SK-N-SH treated with all-trans-retinoic acid at 6 μM for 48 hours (cell line): ENCODE measurements at regions not wholly inside any gene's neighbourhood (a gene's known extent, or its start where the extent isn't known, plus 50 kb on each side); places are given as distances from the start of the nearest gene placed in this dataset.

Experiments
- ATAC-seq: fragments of 200-7000 bp; cut with Tn5 transposase; 3 replicates; pipeline ENCODE4 v1.9.1; 2020; ENCODE audit warnings: mild to moderate bottlenecking, moderate library complexity
- ARNTL ChIP-seq: fragments of 450-650 bp; formaldehyde crosslinking; IDR thresholded peaks from 2 replicates; pipeline ENCODE4 v1.5.0; 2020; ENCODE audit warnings: low read depth, mild to moderate bottlenecking, moderate library complexity, borderline replicate concordance
- BACH2 ChIP-seq: fragments of 250-450 bp; sonication (Bioruptor Pico); IDR thresholded peaks from 2 replicates; pipeline ENCODE4 v1.9.0; 2021; ENCODE audit warnings: mild to moderate bottlenecking, borderline replicate concordance
- CREB5 ChIP-seq: fragments of 250-450 bp; sonication (Bioruptor Pico); IDR thresholded peaks from 2 replicates; pipeline ENCODE4 v1.5.1; 2020; ENCODE audit warnings: low read depth, mild to moderate bottlenecking, moderate library complexity
- CSDC2 ChIP-seq: fragments of 250-450 bp; sonication (Bioruptor Pico); IDR thresholded peaks from 2 replicates; pipeline ENCODE4 v1.5.0; 2020; ENCODE audit warnings: mild to moderate bottlenecking, moderate library complexity
- CSRNP3 ChIP-seq: fragments of 250-450 bp; sonication (Bioruptor Pico); IDR thresholded peaks from 2 replicates; pipeline ENCODE4 v1.5.1; 2021; ENCODE audit warnings: mild to moderate bottlenecking, moderate library complexity
- ESRRG ChIP-seq: fragments of 250-450 bp; sonication (Bioruptor Pico); IDR thresholded peaks from 2 replicates; pipeline ENCODE4 v1.6.1; 2021; ENCODE audit warnings: mild to moderate bottlenecking
- GLIS3 ChIP-seq: fragments of 250-450 bp; sonication (Bioruptor Pico); IDR thresholded peaks from 2 replicates; pipeline ENCODE4 v1.5.0; 2020; ENCODE audit warnings: mild to moderate bottlenecking, moderate library complexity
- ISL1 ChIP-seq: fragments of 250-450 bp; sonication (Bioruptor Pico); IDR thresholded peaks from 2 replicates; pipeline ENCODE4 v2.1.2; 2022; ENCODE audit warnings: mild to moderate bottlenecking, moderate library complexity
- OSR1 ChIP-seq: fragments of 250-450 bp; sonication (Bioruptor Pico); IDR thresholded peaks from 2 replicates; pipeline ENCODE4 v1.8.0; 2022; ENCODE audit warnings: moderate library complexity, mild to moderate bottlenecking, inconsistent platforms
- PPARA ChIP-seq: fragments of 250-450 bp; sonication (Bioruptor Pico); IDR thresholded peaks from 2 replicates; pipeline ENCODE4 v1.5.0; 2020; ENCODE audit warnings: mild to moderate bottlenecking, borderline replicate concordance
- RARB ChIP-seq: fragments of 250-450 bp; sonication (Bioruptor Pico); IDR thresholded peaks from 2 replicates; pipeline ENCODE4 v1.8.0; 2021; ENCODE audit warnings: mild to moderate bottlenecking, moderate library complexity
- SNAI2 ChIP-seq: fragments of 250-450 bp; sonication (Bioruptor Pico); IDR thresholded peaks from 2 replicates; pipeline ENCODE4 v1.5.0; 2020; ENCODE audit warnings: mild to moderate bottlenecking, moderate library complexity
- TCF4 ChIP-seq: fragments of 250-450 bp; sonication (Bioruptor Pico); IDR thresholded peaks from 2 replicates; pipeline ENCODE4 v1.8.0; 2021; ENCODE audit warnings: mild to moderate bottlenecking, moderate library complexity, borderline replicate concordance
- TOX ChIP-seq: fragments of 250-450 bp; sonication (Bioruptor Pico); IDR thresholded peaks from 2 replicates; pipeline ENCODE4 v1.8.0; 2021; ENCODE audit warnings: mild to moderate bottlenecking, moderate library complexity, borderline replicate concordance
- ZC3H10 ChIP-seq: fragments of 250-450 bp; sonication (Bioruptor Pico); IDR thresholded peaks from 2 replicates; pipeline ENCODE4 v1.5.1; 2021; ENCODE audit warnings: mild to moderate bottlenecking, moderate library complexity
- ZFP3 ChIP-seq: fragments of 250-450 bp; sonication (Bioruptor Pico); IDR thresholded peaks from 2 replicates; pipeline ENCODE4 v1.5.0; 2020; ENCODE audit warnings: mild to moderate bottlenecking, moderate library complexity
- ZFP30 ChIP-seq: fragments of 450-650 bp; formaldehyde crosslinking; IDR thresholded peaks from 2 replicates; pipeline ENCODE4 v1.5.0; 2022; ENCODE audit warnings: mild to moderate bottlenecking, moderate library complexity
- ZNF565 ChIP-seq: fragments of 450-650 bp; formaldehyde crosslinking; conservative IDR thresholded peaks from 2 replicates; pipeline ENCODE4 v1.5.0; 2020; ENCODE audit warnings: low read depth, mild to moderate bottlenecking, moderate library complexity
- ZNF70 ChIP-seq: fragments of 450-650 bp; formaldehyde crosslinking; IDR thresholded peaks from 2 replicates; pipeline ENCODE4 v1.5.0; 2020; ENCODE audit warnings: mild to moderate bottlenecking, moderate library complexity
- ZNF8 ChIP-seq: fragments of 450-650 bp; formaldehyde crosslinking; IDR thresholded peaks from 2 replicates; pipeline ENCODE4 v1.5.0; 2020; ENCODE audit warnings: mild to moderate bottlenecking, moderate library complexity
- TF ChIP-seq, protein P1 (sequence below): fragments of 250-450 bp; sonication (Bioruptor Pico); IDR thresholded peaks from 2 replicates; pipeline ENCODE4 v1.8.0; 2021; ENCODE audit warnings: low read depth, mild to moderate bottlenecking, moderate library complexity, borderline replicate concordance
- TF ChIP-seq, protein P2 (sequence below): fragments of 250-450 bp; sonication (Bioruptor Pico); IDR thresholded peaks from 2 replicates; pipeline ENCODE4 v1.8.0; 2020; ENCODE audit warnings: mild to moderate bottlenecking, moderate library complexity, borderline replicate concordance
- TF ChIP-seq, protein P3 (sequence below): fragments of 250-450 bp; sonication (Bioruptor Pico); IDR thresholded peaks from 2 replicates; pipeline ENCODE4 v1.5.0; 2020; ENCODE audit warnings: mild to moderate bottlenecking, moderate library complexity

DNA sequence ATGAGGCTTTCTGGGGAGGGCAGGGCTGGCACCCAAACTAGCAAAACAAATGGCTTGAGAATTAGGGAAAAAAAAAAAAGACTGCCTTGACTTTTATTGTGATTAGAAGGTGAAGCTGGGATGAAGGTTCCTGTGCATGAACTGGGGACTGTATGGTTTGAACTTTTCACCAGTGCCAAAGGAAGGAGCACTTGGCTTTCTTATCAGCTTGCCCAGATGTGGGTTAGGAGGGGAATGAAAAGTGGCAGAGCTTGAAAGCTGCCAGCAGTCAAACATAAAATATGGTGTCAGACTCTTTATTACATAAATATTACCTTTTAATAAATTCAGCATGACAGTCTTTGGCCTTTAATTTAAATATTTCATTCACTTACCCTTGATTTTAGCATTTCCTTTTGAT is 182.5 kb downstream of the PSAT1 start:
- no peak for ATAC-seq
- no peak for TF ChIP-seq ARNTL (CRISPR knock-in tag)
- TF ChIP-seq ESRRG (CRISPR knock-in tag), result no peak
- TF ChIP-seq RARB, result no peak
- TF ChIP-seq ZFP3 (CRISPR knock-in tag), result no peak
- no peak for TF ChIP-seq ZNF8 (CRISPR knock-in tag)

DNA sequence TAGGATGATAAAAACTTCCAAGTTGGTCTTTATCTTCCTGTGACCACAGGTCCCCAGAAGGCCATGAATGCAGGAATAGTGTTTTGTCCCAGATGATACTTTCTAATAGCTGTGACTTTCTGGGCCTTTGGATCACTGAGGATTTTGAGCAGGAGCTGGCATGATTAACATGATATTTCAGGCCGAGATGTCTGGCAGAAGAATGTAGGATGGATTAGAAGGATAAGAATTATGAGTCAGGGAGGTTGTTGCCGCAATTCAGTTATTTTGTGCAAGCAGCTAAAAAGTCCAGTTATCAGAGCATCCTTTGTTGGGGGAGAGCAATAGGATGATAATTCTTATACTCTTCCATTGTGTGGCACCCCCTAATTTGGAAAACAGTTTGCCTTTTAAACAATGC is 189.7 kb downstream of the PSAT1 start:
- TF ChIP-seq ARNTL (CRISPR knock-in tag), result no peak
- TF ChIP-seq ZNF565 (CRISPR knock-in tag), result no peak
- no peak for TF ChIP-seq RARB
- no peak for TF ChIP-seq ZNF8 (CRISPR knock-in tag)
- TF ChIP-seq CSDC2 (CRISPR knock-in tag), result no peak
- no peak for TF ChIP-seq PPARA
- no peak for TF ChIP-seq TCF4 (CRISPR knock-in tag)
- TF ChIP-seq GLIS3 (CRISPR knock-in tag), result no peak
- no peak for TF ChIP-seq CSRNP3 (CRISPR knock-in tag)
- no peak for TF ChIP-seq ZC3H10
- TF ChIP-seq, protein P1, sequence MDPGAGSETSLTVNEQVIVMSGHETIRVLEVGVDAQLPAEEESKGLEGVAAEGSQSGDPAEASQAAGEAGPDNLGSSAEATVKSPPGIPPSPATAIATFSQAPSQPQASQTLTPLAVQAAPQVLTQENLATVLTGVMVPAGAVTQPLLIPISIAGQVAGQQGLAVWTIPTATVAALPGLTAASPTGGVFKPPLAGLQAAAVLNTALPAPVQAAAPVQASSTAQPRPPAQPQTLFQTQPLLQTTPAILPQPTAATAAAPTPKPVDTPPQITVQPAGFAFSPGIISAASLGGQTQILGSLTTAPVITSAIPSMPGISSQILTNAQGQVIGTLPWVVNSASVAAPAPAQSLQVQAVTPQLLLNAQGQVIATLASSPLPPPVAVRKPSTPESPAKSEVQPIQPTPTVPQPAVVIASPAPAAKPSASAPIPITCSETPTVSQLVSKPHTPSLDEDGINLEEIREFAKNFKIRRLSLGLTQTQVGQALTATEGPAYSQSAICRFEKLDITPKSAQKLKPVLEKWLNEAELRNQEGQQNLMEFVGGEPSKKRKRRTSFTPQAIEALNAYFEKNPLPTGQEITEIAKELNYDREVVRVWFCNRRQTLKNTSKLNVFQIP (CRISPR knock-in tag), result no peak
- no peak for TF ChIP-seq ISL1 (CRISPR knock-in tag)
- no peak for TF ChIP-seq CREB5 (CRISPR knock-in tag)
- TF ChIP-seq ZFP30 (CRISPR knock-in tag), result no peak
- no peak for TF ChIP-seq OSR1 (CRISPR knock-in tag)
- no peak for TF ChIP-seq ZNF70
- TF ChIP-seq, protein P2, sequence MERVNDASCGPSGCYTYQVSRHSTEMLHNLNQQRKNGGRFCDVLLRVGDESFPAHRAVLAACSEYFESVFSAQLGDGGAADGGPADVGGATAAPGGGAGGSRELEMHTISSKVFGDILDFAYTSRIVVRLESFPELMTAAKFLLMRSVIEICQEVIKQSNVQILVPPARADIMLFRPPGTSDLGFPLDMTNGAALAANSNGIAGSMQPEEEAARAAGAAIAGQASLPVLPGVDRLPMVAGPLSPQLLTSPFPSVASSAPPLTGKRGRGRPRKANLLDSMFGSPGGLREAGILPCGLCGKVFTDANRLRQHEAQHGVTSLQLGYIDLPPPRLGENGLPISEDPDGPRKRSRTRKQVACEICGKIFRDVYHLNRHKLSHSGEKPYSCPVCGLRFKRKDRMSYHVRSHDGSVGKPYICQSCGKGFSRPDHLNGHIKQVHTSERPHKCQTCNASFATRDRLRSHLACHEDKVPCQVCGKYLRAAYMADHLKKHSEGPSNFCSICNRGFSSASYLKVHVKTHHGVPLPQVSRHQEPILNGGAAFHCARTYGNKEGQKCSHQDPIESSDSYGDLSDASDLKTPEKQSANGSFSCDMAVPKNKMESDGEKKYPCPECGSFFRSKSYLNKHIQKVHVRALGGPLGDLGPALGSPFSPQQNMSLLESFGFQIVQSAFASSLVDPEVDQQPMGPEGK (CRISPR knock-in tag), result no peak
- no peak for ATAC-seq

GRCh38 chr9:78490231-78490630 is 193.3 kb downstream of the PSAT1 start:
- TF ChIP-seq OSR1 (CRISPR knock-in tag) (no peak), ZFP3 (CRISPR knock-in tag) (no peak), ZNF8 (CRISPR knock-in tag) (no peak), ARNTL (CRISPR knock-in tag) (no peak), SNAI2 (CRISPR knock-in tag) (no peak), CREB5 (CRISPR knock-in tag) (no peak), CSDC2 (CRISPR knock-in tag) (no peak), TCF4 (CRISPR knock-in tag) (no peak), ZNF70 (no peak), TOX (CRISPR knock-in tag) (no peak), ZNF565 (CRISPR knock-in tag) (no peak), BACH2 (no peak)
- TF ChIP-seq, protein P2 (CRISPR knock-in tag), result no peak
- TF ChIP-seq, protein P3, sequence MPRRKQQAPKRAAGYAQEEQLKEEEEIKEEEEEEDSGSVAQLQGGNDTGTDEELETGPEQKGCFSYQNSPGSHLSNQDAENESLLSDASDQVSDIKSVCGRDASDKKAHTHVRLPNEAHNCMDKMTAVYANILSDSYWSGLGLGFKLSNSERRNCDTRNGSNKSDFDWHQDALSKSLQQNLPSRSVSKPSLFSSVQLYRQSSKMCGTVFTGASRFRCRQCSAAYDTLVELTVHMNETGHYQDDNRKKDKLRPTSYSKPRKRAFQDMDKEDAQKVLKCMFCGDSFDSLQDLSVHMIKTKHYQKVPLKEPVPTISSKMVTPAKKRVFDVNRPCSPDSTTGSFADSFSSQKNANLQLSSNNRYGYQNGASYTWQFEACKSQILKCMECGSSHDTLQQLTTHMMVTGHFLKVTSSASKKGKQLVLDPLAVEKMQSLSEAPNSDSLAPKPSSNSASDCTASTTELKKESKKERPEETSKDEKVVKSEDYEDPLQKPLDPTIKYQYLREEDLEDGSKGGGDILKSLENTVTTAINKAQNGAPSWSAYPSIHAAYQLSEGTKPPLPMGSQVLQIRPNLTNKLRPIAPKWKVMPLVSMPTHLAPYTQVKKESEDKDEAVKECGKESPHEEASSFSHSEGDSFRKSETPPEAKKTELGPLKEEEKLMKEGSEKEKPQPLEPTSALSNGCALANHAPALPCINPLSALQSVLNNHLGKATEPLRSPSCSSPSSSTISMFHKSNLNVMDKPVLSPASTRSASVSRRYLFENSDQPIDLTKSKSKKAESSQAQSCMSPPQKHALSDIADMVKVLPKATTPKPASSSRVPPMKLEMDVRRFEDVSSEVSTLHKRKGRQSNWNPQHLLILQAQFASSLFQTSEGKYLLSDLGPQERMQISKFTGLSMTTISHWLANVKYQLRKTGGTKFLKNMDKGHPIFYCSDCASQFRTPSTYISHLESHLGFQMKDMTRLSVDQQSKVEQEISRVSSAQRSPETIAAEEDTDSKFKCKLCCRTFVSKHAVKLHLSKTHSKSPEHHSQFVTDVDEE, result no peak
- TF ChIP-seq, protein P1 (CRISPR knock-in tag), result no peak
- TF ChIP-seq, all 23 proteins: peak for 0
- ATAC-seq, result no peak
